ENCODE measurements at regions not wholly inside any gene's neighbourhood (a gene's known extent, or its start where the extent isn't known, plus 50 kb on each side); places are given as distances from the start of the nearest gene placed in this dataset.

GRCh38 chr1:82297139-82297896, 496.6 kb downstream of the ADGRL2 start:
- no peak for DNase-seq

GRCh38 chr1:82287556-82287955, 486.8 kb downstream of the ADGRL2 start:
- no peak for DNase-seq

GRCh38 chr1:82284213-82284612, 483.5 kb downstream of the ADGRL2 start:
- no peak for DNase-seq

DNA sequence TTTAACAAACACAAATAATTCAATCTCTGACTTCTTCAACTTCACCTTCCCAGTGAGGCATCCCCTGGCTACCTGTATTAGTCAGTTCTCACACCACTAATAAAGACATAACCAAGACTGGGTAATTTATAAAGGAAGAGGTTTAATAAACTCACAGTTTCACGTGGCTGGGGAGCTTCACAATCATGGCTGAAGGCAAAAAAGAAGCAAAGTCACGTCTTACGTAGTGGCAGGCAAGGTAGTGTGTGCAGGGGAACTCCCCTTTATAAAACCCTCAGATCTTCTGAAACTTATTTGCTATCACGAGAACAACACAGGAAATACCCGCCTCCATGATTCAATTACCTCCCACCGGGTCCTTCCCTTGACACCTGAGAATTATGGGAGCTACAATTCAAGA, 478.5 kb downstream of the ADGRL2 start:
- no peak for DNase-seq

DNA sequence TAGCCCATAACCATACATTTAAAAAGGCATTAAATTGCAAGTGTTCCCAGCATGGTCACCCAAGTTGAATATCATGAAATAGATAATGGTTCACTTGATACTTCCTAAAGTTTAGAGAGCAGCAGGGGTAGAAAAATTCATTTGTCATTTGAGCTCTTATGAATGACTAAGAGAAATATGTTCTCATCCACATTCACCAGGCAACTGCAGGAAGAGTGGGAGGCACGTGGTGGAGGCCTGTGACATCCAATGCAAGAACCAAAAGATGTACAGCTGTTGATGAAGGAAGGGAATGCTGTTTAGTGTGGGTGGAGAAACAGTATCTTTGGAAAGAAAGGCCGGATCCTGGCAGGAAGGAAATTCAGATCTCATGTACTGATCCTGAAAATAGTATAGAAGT, 473.1 kb downstream of the ADGRL2 start:
- DNase-seq: no peak

DNA sequence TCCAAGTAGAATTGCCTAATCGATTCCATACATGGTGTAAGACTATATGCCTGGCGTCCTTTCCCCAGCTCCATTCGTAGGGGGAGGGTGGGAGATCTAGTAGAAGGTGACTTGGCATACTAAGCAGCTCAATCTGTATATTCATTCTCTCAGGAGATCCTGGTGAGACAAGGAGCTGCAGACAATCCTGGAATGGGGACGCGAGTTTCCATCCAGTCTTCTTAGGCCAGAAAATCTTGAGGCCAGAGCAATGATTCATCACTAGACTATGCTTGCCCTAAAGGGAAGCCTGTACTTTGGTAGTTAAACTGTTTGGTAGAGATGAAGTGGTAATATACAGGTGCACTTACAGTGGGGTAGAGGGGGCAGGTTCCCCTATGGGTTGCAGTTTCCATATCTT, 468.7 kb downstream of the ADGRL2 start:
- no peak for DNase-seq

DNA sequence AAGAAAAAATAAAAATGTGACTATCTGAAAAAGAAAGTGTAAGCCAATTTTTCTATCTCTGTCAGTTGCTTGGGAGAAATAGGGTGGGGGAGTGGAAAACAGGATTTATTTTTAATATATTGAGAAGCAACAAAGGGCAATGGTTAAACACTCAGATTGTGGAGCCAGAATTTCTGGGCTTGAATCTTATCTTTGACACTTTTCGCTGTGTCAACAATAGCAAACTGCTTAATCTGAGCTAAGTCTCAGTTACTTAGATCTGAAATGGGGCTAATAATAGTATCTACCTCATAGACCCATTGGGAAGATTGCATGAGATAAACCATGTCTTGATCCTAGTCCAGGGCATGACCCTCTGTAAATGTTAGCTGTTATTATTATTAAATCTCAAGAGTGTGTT, 468.1 kb downstream of the ADGRL2 start:
- no peak for DNase-seq

GRCh38 chr1:82266351-82266750, 465.6 kb downstream of the ADGRL2 start:
- DNase-seq: no peak

GRCh38 chr1:82265436-82265835, 464.7 kb downstream of the ADGRL2 start:
- no peak for DNase-seq

DNA sequence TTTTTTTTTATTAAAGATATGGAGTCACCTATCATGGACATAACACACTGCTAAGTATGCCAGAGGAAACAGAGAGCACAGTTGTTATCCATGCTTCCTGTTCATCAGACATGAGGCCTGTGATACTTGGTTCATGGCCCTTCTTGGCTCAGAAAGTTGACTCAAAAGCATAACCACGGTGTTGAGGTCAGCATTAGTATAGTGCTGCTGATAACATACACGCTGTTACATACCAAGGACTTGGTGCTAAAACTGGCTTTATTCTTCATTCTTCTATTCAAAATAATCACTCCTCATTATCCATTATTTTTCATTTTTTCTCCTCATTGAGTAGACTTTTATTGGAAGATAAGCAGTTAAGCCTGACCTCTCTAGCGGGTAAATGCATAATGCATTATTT, 464.1 kb downstream of the ADGRL2 start:
- DNase-seq: no peak

- DNase-seq: no peak
These were observed 462.7 kb downstream of the ADGRL2 start for GRCh38 chr1:82263396-82263795.

- DNase-seq: no peak
These were observed 459.9 kb downstream of the ADGRL2 start for GRCh38 chr1:82260666-82261065.

GRCh38 chr1:82260051-82260450, 459.3 kb downstream of the ADGRL2 start:
- DNase-seq: no peak

GRCh38 chr1:82258887-82259286, 458.2 kb downstream of the ADGRL2 start:
- no peak for DNase-seq

DNA sequence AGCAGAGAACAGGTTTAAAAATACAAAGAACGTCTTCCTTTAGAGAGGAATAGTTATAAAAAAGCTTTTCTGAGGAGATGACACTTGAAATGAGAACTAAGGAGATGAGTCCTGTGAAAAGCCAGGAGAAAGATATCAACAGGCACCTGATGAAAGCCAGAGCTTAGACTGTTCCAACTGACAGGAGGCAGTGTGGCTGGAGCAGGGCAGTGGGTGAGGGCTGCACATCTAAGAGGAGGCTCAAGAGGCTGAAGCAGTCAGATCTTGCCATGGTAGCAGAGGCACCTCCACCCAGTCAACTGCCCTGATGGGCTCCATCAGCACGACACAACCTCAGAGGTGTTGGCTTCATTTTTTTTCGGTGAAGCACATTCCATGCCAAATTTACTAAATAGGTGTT, 445.3 kb downstream of the ADGRL2 start:
- DNase-seq: no peak

DNA sequence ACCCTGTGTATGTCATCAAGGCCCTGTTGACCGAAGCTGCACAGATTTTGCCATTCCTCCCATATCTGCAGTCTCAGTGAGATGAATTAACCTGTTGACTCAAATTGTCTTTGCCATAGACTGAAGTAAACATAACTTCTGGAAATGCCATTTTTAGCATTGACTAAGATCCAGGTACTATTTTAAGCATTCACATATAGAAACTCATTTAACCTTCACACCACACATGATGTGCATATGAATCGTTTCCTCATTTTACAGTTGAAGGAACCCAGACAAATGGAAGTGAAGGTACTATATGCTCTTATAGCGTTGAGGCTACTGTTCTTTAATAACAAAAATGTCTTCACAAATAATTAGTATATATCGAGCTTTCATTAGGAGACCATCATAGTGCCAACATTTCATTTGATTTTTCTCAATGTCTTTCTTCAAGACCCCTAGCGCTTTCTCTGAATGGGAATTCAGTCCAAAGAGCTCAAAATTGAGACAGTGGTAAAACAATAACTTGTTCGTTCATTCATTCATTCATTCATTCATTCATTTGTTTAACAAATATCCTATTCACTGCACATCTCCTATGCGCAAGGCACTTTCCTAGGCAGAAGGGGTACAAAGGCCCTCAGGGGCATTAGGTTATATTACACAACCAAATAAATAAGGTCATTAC, 444.7 kb downstream of the ADGRL2 start:
- DNase-seq: no peak

DNA sequence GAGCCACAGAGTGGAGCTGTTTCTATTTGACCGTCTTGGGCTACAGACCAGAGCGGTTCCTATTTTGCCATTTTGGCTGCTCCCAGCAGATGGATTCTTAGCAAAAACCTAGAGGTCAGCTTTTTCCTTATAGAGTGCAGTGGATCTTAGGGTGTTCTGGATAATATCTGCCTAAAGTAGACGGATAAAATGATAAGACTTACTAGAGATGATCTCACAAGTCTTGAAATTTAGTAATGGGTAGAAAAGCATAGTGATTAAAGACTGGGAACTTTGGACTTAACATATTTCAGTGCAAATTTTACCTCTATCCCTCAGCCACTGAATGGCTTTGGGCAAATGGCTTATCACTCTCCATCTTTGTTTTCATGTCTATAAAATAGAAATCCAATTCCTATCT, 439.8 kb downstream of the ADGRL2 start:
- no peak for DNase-seq

DNA sequence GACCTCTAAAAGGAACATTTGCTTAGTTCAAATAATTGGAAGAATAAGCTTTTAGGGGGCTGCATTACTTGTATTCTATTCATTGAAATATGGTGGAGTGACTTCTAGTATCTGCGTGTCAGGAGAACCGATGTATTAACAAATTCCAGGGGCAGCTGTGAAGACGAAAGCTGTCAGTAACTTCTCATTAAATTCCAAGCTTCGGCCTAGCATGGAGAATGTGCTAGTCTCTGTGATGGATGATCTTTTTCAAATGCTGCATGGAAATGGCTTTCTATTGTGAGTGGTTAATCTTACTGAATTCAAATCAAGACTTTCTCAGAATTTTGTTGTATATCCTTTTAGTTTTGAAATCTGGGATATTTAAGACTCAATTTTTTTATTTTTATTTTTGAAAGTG, 429.9 kb downstream of the ADGRL2 start:
- DNase-seq: no peak

DNA sequence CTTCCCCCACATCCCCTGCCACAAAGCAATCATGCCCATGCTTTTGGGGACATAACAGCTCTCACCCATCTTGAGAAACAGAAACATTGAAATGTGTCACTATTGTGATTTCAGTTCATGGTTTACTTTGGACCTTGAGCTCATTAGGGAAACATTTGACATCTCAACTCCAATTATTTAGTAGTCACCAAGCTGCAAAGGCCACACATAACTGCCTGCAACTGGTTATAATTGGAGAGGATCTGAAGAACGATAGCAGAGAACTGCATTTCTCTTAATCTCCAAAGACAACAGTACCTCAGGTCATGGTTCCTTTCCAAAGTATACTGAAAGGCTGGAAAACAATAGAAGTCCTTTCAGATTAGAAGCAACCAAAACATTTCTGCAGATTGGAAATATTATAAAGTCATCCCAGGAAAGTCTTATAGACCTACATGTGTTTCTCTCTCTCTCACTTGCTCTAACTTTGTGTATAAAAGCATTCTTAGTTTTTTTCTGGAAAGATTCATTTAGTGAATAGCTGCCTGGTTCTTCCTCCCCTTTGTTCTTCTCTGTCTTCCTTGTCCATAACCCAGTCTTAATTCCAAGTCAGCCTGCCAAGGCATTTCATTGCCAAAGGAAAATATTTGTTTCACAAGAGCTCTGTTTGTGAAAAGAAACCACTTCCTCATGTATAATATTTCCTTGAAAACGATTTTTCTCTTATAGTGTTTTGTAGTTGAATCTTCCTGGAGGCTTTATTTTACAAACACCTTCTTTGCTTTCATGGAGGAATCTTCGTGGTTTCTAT, 426.8 kb downstream of the ADGRL2 start:
- DNase-seq: no peak

- DNase-seq: no peak
These were observed 425.4 kb downstream of the ADGRL2 start for GRCh38 chr1:82226186-82226505.

DNA sequence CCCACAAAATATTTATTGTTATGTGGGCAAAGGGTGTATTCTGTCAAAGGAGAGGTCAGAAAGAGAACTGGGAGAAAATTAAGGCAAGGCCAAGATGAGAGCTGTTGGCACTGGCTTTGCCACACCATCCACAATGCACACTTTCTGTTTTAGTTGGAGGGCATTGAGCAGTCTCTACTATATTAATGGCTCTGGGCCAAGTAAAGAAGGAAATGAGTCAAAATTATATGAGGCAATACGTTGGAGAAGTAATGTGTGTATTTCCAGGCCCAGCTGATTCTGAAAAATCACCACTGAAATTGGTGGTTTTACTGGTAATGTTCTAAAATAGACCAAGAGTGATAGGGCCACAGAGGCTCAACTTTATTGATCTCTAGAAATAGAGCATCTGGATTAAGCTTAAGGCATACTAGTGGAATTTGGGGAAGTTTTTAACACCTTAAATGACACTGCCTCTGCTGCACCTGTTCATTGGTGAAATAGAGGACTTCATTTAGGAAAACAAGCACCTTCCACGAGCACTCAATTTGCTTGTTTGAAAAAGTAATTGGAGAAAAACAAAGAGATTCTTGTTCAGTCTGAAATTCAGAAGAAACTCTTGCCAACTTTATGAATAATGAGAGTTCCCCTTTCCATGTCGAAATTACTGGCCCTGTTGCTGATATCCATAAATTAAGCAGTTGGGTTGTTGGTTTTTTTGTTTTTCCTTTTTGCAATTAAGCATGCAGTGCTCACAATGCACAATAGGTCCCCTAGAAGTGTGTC, 424.9 kb downstream of the ADGRL2 start:
- DNase-seq: no peak

- DNase-seq: no peak
These were observed 422.4 kb downstream of the ADGRL2 start for GRCh38 chr1:82223091-82223490.

- no peak for DNase-seq
These were observed 421.0 kb downstream of the ADGRL2 start for GRCh38 chr1:82221721-82222120.

Measured in stimulated activated CD8-positive, alpha-beta memory T cell treated with anti-CD3 and anti-CD28 coated beads, Interleukin-4, amount 100 ng/mL, for 48 hours (primary cell).